ENCODE measurements at regions not wholly inside any gene's neighbourhood (a gene's known extent, or its start where the extent isn't known, plus 50 kb on each side); places are given as distances from the start of the nearest gene placed in this dataset.

DNA sequence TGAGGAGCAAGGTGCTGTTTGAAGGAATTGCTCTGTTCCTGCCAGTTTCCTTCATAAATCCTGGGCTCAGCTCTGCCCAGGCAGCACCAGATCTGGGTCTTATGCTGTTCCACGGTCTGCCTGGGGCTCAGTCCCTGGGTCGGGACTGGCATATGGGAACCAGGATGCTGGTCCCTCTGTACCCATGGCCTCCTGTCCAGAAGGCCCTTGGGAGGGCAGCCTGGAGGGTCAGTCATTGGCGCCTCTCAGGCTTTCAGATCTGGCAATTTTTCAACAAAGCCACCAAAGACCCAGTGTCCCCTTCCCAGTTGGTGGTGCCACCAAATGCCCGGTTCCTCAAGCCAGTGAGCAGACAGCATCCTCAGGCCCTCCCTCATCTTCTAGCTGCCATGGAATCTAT lies 232.7 kb upstream of the SULF2 start:
- TF ChIP-seq, protein P1, sequence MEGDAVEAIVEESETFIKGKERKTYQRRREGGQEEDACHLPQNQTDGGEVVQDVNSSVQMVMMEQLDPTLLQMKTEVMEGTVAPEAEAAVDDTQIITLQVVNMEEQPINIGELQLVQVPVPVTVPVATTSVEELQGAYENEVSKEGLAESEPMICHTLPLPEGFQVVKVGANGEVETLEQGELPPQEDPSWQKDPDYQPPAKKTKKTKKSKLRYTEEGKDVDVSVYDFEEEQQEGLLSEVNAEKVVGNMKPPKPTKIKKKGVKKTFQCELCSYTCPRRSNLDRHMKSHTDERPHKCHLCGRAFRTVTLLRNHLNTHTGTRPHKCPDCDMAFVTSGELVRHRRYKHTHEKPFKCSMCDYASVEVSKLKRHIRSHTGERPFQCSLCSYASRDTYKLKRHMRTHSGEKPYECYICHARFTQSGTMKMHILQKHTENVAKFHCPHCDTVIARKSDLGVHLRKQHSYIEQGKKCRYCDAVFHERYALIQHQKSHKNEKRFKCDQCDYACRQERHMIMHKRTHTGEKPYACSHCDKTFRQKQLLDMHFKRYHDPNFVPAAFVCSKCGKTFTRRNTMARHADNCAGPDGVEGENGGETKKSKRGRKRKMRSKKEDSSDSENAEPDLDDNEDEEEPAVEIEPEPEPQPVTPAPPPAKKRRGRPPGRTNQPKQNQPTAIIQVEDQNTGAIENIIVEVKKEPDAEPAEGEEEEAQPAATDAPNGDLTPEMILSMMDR (IDR thresholded peaks at IDR 0.05; ENCODE audit: low read depth, low read length): no peak
- TF ChIP-seq POLR2A (IDR thresholded peaks at IDR 0.05; ENCODE audit: extremely low read depth, insufficient read length): no peak
